ENCODE measurements at regions not wholly inside any gene's neighbourhood (a gene's known extent, or its start where the extent isn't known, plus 50 kb on each side); places are given as distances from the start of the nearest gene placed in this dataset.

DNA sequence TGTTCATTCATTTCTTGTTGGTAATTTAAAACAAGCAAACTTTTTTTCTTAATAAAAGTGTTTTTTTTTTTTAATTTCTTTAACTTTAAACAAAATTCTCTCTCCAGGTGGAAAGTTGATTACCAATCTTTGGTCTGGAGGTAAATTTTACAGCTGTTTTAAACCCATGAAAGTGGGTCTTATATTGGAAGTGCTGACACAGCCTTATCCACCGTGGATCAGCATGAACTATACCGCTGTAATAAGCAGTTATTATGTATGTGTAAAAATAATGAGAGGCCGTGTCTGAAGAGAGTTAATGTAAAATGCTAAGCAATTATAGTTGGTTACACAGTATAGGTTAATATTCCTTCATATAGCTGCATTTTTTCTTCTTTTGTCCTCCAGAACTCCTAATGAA lies 378.1 kb upstream of the ATP5MC3 start:
- no peak for TF ChIP-seq EZH2 (IDR thresholded peaks at IDR 0.05; ENCODE audit: insufficient read depth, poor library complexity, severe bottlenecking)
- no peak for TF ChIP-seq EZH2phosphoT487 (IDR thresholded peaks at IDR 0.05; ENCODE audit: insufficient read depth, low read depth)

Data from GM23248 (cell line).